Astrocyte of the cerebellum (primary cell): ENCODE measurements at regions not wholly inside any gene's neighbourhood (a gene's known extent, or its start where the extent isn't known, plus 50 kb on each side); places are given as distances from the start of the nearest gene placed in this dataset.
"Not testable (repeated sequence)": the region's sequence is repeated elsewhere in the genome, so short reads cannot be mapped to it uniquely, and the experiment has no call there.

Experiments
- DNase-seq: peaks from one replicate; pipeline ENCODE4 v3.0.0-alpha.2; 2011; ENCODE audit warnings: low read depth
- H3K4me3 ChIP-seq: 2 replicates; pipeline ENCODE4 v1.5.1; 2011; ENCODE audit warnings: mild to moderate bottlenecking, low read depth, low read length, moderate library complexity
- CTCF ChIP-seq: IDR thresholded peaks from 2 replicates; pipeline ENCODE4 v1.5.1; 2012; ENCODE audit warnings: low read length, low read depth, moderate library complexity, mild to moderate bottlenecking; ENCODE audit errors: missing control alignments
- in situ Hi-C: cut with HindIII; loops from 2 replicates; pipeline ENCODE4 v1.10.0; 2017; ENCODE audit warnings: low sequenced_read_pairs

- in situ Hi-C loops, DNase-seq, H3K4me3 ChIP-seq: not testable (repeated sequence)
Observed at GRCh38 chr6:3672339-3672738, 79.2 kb downstream of the PXDC1 start.

GRCh38 chr6:3671382-3671781 lies 80.1 kb downstream of the PXDC1 start:
- DNase-seq = no peak
- no peak overlapping the region for H3K4me3 ChIP-seq
- in situ Hi-C loops = no loop called here
- no peak for TF ChIP-seq CTCF

- no peak for TF ChIP-seq CTCF
- no peak for DNase-seq
- in situ Hi-C loops = no loop called here
- no peak overlapping the region for H3K4me3 ChIP-seq
Observed at GRCh38 chr6:3670356-3670755, 81.2 kb downstream of the PXDC1 start.

GRCh38 chr6:3669916-3670315 lies 81.6 kb downstream of the PXDC1 start:
- TF ChIP-seq CTCF = no peak
- in situ Hi-C loops = no loop called here

GRCh38 chr6:3665608-3666007 lies 85.9 kb downstream of the PXDC1 start:
- in situ Hi-C loops = no loop called here
- no peak for DNase-seq

More at GRCh38 chr6:3669916-3670315, 81.6 kb downstream of the PXDC1 start:
- no peak overlapping the region for H3K4me3 ChIP-seq
- no peak for DNase-seq

GRCh38 chr6:3664625-3665041 lies 86.9 kb downstream of the PXDC1 start:
- in situ Hi-C loops = no loop called here
- DNase-seq = no peak
- TF ChIP-seq CTCF = no peak
- H3K4me3 ChIP-seq = no peak overlapping the region

More at GRCh38 chr6:3665608-3666007, 85.9 kb downstream of the PXDC1 start:
- no peak for TF ChIP-seq CTCF
- no peak overlapping the region for H3K4me3 ChIP-seq

GRCh38 chr6:3663811-3664210 lies 87.7 kb downstream of the PXDC1 start:
- in situ Hi-C loops = no loop called here
- no peak for TF ChIP-seq CTCF
- no peak overlapping the region for H3K4me3 ChIP-seq
- DNase-seq = no peak
